Islet of Langerhans (tissue), 1 donor: ENCODE measurements at regions not wholly inside any gene's neighbourhood (a gene's known extent, or its start where the extent isn't known, plus 50 kb on each side); places are given as distances from the start of the nearest gene placed in this dataset.

ENCODE experiments used
- FAIRE-seq: peaks from one replicate; lab custom pipeline; 2011; peaks lifted over from hg19 to GRCh38; lab: Jason Lieb, UNC

DNA sequence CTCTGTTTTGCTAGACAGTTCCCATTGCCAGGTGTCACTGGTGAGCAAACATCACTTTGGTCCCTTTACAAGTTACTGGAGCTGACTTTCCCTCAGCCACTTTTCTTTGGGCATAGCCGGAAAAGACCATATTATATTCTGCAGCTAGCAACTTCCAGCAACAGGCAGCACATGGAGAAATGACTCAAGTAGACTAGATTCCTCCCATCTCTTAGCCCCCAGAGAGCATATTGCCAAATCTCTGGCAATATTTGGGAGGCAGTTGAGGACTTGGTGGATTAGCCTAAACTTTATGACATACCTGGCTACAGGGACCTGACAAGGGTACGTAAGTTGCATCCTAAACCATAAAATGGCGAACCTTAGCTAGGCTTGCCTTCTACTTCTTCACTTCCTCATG, 204.7 kb upstream of the MPDZ start:
- FAIRE-seq: no peak

DNA sequence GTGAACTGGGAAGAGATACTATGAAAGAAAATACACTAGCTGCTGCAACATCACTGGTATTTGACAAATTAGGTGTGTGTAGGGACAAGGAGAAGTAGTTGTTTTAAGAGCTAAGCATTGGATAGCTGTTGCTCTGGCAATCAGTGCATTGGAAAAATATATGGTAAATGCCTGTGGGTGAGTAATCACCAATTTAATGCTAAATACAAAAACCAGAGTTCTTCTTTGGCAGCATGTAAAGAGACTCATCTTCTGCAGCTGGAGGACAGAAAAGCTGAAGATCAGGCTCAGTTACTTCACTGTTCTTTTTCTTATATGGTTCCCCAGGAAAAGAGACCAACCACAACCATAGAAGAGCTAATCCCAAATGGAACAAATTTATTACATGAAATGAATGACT, 201.8 kb upstream of the MPDZ start:
- no peak for FAIRE-seq

DNA sequence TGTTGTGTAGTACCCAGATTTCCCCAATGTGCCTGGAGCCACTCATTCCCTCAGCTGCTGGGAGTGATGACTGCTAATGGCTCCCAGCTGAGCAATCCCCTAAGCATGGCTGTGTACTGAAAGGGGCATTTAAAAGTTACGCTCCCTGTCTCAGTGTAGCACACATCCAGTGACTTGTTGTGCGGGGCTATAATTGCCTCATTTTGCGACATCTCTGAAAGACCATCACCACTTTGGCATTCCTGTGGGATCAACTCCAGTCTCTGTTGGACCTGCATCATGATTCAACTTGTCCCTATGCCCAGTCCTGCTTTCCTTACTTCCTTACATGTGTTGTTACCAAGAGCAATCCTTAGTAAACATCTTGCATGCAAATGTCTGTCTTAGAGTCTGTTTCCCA, 201.2 kb upstream of the MPDZ start:
- FAIRE-seq: no peak

DNA sequence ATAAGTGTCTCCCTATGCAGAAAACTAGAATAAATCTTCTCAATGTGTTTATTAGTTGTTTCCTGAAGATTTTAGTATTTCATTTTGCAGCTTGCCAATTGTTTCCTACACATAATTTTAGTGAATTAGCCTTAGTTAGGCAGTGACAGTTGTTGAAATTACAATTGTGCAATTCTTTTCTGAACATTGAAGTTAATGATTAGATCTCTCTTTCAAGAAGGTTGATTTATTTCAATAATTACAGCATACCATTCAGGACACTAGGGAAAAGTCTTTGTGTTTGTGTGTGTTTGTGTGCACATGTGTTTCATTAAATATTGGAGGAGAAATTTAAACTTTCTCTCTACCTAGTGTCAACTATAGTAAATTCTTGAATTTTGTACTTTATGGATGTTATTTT, 199.6 kb upstream of the MPDZ start:
- FAIRE-seq: no peak

- no peak for FAIRE-seq
Observed at GRCh38 chr9:13478639-13479038, 199.1 kb upstream of the MPDZ start.

- no peak for FAIRE-seq
Observed at GRCh38 chr9:13478160-13478559, 198.7 kb upstream of the MPDZ start.

DNA sequence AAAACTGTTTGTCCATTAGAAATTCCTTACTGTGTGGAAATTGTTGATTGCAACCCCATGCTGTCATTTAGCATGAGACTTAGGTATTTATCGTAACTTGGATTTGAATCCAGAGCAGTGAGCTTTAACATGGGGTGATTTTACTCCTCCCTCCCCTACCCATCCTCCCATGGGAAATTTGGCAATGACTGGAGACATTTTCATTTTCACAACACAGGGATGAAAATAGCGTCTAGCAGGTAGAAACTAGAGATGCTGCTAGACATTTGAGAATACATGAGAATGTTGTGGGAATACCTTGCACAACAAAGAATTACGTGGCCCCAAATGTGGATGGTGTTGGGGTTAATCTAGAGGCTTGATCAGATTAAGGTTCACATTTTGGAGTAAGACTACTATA, 191.3 kb upstream of the MPDZ start:
- FAIRE-seq: no peak

GRCh38 chr9:13467157-13467556, 187.7 kb upstream of the MPDZ start:
- no peak for FAIRE-seq

DNA sequence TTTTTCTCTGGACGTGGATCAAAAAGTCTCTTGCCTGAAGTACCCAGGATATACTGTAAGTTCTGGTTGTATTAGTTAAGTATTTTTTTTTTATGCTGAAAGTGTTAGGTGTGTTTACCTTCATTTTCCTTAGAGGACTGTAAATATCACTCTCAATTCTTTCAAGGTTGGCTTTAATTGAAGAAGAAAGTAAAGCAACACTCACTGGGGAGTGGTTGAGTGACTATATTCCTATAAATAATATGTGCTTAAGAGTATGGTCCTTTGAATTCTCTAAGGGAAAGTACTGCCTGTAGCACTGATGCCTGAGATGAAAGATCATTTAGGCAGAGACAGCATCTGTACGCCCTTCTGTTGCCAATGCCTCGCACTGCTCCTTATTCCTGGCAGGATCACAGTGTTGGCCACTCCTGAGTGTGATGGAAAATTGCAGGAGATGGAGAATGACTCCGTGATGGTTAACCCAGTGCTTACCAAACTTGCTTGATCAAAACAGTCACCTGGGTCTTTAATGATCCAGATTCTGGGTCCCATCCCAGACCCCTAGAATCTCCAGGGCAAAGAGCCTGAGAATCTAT, 182.0 kb upstream of the MPDZ start:
- FAIRE-seq: no peak

GRCh38 chr9:13459071-13459470, 179.6 kb upstream of the MPDZ start:
- no peak for FAIRE-seq

GRCh38 chr9:13457795-13458194, 178.3 kb upstream of the MPDZ start:
- no peak for FAIRE-seq

- FAIRE-seq: no peak
Observed at GRCh38 chr9:13450723-13451122, 171.2 kb upstream of the MPDZ start.

DNA sequence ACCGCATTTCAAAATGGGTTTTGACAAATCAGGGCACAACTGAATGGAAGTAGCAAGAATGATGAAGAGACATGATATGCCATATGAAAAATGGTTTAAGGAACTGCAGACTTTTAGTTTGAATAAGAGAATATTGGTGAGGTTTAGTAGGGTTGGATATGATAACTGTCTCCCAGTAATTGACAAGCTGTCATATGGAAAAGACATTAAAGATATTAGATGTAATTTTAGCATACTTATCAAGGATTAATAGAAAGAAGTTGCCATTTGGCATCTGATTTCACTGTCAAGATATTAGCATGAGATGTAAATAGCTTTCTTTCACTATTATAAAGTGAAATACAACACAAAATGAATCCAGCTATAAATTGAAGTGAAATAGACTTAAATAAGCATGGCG, 169.0 kb upstream of the MPDZ start:
- FAIRE-seq: no peak

GRCh38 chr9:13447843-13448422, 168.4 kb upstream of the MPDZ start:
- FAIRE-seq: no peak

DNA sequence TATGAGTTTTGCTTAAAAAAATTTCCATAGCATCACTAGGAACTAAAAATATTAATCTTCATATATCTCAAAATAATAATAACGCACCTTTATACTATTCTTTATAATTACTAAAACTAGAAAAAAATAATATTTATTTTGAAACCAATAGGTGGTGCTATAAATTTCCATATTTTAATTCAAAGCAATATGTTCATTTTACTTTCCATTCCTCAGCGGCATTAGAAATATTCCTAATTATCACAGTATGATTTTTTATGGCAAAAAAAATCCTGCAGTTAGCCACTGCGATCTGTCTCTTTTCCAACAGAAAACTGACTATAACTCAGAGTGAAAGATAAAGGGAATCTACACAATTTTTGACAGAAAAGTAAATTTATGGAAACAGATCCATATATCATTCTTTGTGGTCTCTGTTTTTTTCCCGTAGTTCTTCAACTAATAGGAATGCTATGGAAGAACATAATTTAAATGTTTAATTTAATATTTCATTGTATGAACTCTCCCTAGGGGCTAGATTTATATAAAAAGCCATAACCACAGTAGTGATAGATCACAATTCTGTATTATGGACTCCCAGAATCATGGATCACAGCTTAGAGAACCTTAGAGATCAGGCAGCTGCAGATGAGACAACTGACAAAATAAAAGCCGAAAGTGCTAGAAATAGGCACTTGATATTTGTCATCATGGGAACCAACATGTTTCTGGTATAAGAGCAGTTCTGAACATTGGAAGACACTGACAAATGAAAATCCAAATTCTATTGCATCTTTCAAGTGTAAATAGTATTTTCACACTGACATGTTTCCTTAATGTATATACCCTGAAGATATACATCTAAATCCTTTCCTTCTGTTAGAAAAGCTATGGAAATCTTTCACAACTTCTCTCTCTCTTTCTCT, 167.7 kb upstream of the MPDZ start:
- peak; percentile 93 for FAIRE-seq

DNA sequence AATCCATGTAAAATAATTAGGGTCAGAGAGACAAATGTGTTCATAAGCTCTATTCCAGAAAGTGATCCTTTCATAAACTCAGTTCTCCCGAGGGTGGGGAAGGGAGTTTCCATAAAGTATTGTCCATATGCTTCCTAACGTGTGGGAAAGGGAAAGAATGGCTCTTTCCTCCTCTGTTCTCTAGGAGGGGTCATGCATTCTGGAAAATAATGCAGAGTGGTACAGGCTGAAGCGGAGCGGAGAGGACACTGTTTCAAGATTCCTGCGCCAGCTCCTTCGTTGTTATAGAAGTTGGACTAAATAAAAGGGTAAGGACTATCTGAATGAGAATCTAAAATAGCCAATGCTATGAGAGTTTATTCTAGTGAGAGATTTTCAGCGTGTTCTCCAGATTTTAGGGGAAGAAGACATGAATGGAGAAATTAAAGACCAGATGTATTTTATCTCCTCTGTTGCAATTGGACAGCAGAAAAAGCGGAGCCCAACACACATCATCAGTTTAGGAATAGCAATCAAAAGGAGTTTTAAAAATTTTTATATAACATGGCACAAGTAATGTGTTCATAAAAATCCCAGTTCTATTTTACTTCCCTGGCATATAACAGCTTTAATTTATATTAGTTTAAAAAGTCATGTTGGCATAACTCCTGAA, 166.9 kb upstream of the MPDZ start:
- no peak for FAIRE-seq

DNA sequence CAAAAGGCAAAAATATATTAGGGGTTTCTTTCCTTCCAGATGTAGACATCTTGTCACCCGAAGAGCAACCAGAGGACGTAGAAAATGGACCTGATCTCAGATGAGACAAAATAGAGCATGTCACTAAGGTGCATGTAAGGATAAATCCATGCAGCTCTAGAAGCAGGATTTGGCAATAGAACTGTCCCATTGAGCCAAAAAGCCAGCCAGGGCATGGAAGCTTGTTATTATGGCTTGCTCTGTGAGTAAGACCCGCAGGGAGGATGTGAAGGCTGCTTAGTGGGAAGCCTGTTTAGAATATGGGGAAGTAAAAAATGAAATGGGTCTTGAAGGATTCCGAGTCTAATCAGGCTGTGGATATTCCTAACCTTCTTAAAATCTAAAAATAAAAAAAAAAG, 165.6 kb upstream of the MPDZ start:
- no peak for FAIRE-seq

- no peak for FAIRE-seq
Observed at GRCh38 chr9:13444245-13445102, 165.0 kb upstream of the MPDZ start.

DNA sequence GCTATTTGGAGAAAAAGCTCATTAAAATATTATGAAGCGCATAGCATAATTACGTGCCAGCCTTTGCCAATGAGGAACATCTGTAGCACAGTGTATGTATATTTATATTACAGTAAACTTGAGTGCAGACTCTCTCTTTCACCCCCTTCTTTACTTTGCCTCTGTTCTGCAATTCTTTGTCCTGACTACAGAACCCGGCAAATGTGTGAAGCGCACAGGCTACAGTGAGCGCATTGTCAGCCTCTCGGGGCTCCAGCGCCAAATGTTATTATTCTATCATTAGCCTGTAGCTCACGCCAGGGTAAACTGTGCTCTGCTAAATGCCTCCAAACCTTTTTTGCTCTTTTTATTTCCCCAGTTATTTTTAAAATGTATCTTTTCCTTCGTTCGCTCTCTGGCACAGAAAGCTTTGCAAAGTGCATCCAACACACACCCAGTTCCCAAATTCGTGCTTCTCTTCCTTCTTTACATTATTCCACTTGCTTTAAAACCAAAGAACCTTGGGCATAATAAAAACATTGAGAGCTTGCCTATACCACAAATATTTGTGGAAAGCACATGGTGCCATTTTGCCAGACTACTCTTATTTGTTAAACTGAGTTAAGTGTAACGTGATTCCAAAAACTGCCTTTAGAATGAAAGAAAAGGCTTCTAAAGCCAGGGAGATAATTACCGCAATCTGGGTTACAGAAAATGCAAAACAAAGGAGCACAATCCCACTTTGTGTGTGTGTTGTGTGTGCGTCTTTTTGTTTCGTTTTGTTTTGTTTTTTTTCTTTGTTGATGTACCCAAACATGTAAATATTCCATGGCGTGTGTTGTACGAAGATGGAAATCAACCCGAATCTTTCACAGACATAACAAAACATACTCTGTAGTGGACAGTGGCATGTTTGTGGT, 164.1 kb upstream of the MPDZ start:
- FAIRE-seq: no peak

DNA sequence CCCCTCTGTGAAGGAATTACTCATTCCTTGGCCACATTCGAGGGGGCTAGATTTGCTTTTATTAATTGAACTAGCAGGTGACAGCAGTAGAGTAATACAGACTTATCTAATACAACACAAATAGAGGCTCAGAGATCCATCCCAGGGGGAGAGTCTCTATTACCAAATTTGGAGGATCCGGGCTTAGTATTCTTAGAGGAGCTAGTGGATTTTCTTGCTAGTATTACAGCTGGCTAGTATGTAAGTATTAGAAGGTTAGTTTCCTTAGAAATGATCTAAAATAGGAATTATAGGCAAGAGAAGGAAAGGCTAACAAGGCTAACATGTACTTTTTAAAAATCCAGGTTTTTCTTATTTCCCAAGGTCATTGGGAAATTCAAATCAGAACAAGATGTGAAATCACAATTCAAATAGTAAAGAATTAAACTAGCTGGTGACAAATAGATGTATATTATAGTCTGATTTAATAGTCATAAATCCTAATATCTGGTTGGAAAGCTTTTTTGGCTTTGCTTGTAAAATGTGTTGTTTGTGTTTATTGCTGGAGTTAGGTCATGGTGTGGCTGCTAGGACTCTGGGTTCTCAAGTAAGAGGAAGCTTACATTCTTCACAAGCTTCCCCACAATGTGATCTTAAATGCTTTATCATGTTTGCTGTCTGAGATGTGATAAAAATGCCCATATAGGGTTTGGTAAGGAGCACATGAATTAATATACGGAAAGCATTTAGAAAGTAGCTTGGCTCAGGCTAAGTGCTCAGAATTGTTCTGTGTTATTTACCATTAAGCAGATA, 160.4 kb upstream of the MPDZ start:
- no peak for FAIRE-seq
